ENCODE measurements at regions not wholly inside any gene's neighbourhood (a gene's known extent, or its start where the extent isn't known, plus 50 kb on each side); places are given as distances from the start of the nearest gene placed in this dataset.

DNA sequence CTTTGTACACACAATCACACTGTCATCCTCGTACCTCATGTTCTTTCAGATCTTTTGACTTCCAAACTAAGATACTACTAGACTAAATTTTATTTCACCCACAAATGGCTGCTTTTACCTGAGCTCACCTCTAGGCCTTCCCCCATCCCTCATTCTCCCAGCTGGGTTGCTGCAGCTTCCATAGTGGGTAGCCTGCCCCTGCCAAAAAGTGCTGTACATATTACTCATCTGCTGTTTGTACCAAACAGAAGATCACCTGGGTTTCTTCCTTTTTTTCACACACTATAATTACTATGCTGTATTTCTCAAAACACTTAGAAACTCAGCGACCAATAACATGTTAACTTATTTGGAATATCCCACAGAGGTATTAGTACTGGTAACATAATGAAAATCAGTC, 267.6 kb upstream of the PRDM1 start:
- TF ChIP-seq, protein P1, sequence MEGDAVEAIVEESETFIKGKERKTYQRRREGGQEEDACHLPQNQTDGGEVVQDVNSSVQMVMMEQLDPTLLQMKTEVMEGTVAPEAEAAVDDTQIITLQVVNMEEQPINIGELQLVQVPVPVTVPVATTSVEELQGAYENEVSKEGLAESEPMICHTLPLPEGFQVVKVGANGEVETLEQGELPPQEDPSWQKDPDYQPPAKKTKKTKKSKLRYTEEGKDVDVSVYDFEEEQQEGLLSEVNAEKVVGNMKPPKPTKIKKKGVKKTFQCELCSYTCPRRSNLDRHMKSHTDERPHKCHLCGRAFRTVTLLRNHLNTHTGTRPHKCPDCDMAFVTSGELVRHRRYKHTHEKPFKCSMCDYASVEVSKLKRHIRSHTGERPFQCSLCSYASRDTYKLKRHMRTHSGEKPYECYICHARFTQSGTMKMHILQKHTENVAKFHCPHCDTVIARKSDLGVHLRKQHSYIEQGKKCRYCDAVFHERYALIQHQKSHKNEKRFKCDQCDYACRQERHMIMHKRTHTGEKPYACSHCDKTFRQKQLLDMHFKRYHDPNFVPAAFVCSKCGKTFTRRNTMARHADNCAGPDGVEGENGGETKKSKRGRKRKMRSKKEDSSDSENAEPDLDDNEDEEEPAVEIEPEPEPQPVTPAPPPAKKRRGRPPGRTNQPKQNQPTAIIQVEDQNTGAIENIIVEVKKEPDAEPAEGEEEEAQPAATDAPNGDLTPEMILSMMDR (IDR thresholded peaks at IDR 0.05), result no peak
- TF ChIP-seq TEAD4 (IDR thresholded peaks at IDR 0.05; ENCODE audit: borderline replicate concordance, insufficient read depth) (no peak), GABPA (IDR thresholded peaks at IDR 0.05; ENCODE audit: low read depth) (no peak), MAX (IDR thresholded peaks at IDR 0.05; ENCODE audit: low read depth) (no peak)
- TF ChIP-seq, protein P2, sequence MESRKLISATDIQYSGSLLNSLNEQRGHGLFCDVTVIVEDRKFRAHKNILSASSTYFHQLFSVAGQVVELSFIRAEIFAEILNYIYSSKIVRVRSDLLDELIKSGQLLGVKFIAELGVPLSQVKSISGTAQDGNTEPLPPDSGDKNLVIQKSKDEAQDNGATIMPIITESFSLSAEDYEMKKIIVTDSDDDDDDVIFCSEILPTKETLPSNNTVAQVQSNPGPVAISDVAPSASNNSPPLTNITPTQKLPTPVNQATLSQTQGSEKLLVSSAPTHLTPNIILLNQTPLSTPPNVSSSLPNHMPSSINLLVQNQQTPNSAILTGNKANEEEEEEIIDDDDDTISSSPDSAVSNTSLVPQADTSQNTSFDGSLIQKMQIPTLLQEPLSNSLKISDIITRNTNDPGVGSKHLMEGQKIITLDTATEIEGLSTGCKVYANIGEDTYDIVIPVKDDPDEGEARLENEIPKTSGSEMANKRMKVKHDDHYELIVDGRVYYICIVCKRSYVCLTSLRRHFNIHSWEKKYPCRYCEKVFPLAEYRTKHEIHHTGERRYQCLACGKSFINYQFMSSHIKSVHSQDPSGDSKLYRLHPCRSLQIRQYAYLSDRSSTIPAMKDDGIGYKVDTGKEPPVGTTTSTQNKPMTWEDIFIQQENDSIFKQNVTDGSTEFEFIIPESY (IDR thresholded peaks at IDR 0.05; ENCODE audit: borderline replicate concordance, low read depth), result no peak
- TF ChIP-seq, protein P3, sequence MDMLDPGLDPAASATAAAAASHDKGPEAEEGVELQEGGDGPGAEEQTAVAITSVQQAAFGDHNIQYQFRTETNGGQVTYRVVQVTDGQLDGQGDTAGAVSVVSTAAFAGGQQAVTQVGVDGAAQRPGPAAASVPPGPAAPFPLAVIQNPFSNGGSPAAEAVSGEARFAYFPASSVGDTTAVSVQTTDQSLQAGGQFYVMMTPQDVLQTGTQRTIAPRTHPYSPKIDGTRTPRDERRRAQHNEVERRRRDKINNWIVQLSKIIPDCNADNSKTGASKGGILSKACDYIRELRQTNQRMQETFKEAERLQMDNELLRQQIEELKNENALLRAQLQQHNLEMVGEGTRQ (IDR thresholded peaks at IDR 0.05; ENCODE audit: borderline replicate concordance, low read depth, low read length), result no peak
